HG02763 (cell line): ENCODE measurements at regions not wholly inside any gene's neighbourhood (a gene's known extent, or its start where the extent isn't known, plus 50 kb on each side); places are given as distances from the start of the nearest gene placed in this dataset.

Experiments used
- ATAC-seq: cut with Tn5 transposase; IDR thresholded peaks from one replicate; pipeline ENCODE4 v1.9.1; 2021; ENCODE audit warnings: mild to moderate bottlenecking, moderate library complexity; ENCODE audit not compliant: unreplicated experiment

GRCh38 chr12:115407723-115408122 lies 723.7 kb upstream of the TBX3 start:
- ATAC-seq, result no peak

DNA sequence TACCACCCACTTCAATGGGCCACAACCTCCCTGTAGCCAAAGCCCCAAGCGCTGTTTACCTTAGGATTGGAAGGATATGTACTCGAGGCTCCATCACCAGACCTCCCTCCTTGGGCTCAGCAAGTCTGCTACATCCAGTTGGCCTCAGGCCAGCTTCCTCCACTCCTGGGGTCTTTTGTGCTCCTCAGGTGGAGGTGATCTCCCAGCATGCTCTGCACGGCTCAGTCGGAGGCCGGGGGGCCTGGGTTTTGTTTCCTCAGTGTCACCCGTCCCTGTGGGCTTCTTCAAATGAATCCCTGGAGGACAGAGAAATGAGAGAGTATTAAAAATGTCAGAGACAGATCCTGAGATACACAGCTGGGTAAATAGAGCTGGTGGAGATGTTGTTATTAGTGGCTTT lies 723.1 kb upstream of the TBX3 start:
- no peak for ATAC-seq

DNA sequence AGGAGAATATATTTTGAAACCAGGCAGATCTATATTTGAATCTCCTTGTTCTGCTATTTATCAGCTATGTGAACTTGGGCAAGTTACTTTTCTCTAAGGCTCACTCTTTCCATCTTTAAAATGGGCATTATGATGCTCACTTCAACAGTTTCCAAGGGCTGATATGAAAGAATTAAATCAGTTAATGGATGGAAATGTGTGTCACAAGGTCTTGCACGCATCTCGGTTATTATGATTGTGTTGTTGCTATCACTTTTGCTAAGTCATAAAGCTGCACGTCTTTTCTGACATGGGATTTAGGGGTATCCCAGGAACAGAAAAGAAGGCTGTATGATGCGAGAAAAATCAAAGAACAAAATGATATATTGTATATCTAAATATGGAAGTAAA lies 721.5 kb upstream of the TBX3 start:
- no peak for ATAC-seq

- no peak for ATAC-seq
Measured at GRCh38 chr12:115404761-115405470, 720.9 kb upstream of the TBX3 start.

DNA sequence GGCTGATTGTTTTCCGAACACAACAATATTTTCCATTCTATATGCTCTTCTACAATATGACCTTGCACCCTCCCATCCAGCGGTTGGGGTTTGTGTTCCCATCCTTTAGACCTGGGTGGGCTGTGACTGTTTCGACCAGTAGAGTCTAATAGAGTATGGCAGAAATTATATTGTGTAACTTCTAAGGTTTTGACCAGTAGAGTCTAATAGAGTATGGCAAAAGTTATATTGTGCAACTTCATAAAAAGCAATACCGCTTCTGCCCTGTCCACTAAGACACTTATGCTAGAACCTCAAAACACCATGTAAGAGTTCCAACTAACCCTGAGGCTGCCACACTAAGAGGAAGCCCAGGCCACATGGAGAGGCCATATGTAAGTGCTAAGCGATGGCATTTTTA lies 719.7 kb upstream of the TBX3 start:
- ATAC-seq, result no peak

DNA sequence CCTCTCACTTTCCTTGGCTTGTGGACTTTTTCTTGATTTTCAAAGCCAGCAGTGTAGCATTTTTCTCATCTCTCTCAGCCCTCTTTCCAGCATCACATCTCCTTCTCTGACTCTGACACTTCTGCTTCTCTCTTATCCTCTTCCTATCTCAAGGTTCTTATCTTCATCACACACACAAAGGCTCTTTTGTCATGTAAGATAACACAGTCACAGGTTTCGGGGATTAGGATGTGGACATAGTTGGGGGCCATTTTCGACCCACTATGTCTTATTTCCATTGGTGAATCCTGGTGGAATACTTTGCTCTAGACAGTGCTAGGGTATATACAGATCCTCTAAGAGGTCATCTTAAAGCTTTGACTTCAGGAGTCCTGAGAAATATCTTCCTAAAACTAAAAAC lies 719.3 kb upstream of the TBX3 start:
- no peak for ATAC-seq

GRCh38 chr12:115402443-115403180 lies 718.6 kb upstream of the TBX3 start:
- ATAC-seq, result no peak

DNA sequence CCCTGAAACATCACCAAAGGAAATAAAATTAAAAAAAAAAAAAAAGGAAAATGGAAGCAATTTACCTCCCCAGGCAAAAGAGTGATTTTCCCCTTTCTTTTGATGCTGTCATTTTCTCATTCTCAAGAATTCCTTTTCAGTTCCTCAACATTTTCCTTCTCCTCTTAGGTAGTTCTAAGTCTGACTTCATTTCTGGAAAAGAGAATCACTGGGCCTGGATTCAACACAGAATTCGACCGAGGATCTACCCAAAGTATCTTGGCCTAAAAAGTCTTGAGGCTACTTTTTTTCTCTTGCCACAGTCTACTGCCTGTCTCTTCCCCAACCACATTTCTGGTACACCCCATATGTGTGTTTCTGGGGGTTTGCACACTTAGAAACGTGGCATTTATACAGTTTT lies 717.8 kb upstream of the TBX3 start:
- no peak for ATAC-seq

GRCh38 chr12:115400011-115400410 lies 716.0 kb upstream of the TBX3 start:
- no peak for ATAC-seq

DNA sequence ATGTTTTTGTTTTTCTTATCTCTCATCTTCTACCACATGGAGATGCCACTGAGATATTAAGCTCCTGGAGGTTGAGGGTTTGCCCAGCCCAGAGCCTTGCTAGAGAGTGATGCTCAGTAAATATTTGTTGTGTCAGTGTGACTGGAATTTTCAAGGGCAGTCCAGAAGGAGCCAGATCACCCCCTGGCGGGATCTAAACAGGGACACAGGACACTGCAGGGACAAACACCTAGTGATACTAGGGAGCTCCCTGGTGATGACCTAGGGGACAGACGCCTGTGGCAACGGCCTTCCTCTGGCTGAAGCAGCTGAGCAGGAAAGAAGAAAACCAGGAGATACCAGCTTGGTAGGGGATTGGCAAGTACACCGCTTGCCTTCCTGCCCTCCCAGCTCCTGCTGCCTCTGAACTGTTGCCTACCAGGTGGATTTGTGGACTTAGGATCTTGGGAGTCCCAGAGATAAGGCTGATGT lies 714.4 kb upstream of the TBX3 start:
- ATAC-seq, result no peak

DNA sequence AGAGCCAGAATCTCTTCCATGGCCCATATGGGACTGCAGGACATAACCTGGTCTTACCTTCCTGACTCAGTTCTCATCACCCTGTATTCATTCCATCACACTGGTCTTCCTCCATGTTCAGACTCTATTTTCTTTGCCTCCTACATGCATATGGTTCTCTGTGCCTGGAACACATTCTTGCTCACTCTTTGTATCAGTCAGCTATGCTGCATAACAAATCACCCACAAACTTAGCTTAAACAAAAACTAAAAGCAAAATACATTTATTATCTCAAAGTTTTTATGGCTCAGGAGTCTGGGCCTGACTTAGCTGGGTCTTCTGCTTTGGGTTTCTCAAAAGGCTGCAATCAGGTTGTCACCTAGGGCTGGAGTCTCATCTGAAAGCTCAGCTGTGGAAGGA lies 712.6 kb upstream of the TBX3 start:
- no peak for ATAC-seq

DNA sequence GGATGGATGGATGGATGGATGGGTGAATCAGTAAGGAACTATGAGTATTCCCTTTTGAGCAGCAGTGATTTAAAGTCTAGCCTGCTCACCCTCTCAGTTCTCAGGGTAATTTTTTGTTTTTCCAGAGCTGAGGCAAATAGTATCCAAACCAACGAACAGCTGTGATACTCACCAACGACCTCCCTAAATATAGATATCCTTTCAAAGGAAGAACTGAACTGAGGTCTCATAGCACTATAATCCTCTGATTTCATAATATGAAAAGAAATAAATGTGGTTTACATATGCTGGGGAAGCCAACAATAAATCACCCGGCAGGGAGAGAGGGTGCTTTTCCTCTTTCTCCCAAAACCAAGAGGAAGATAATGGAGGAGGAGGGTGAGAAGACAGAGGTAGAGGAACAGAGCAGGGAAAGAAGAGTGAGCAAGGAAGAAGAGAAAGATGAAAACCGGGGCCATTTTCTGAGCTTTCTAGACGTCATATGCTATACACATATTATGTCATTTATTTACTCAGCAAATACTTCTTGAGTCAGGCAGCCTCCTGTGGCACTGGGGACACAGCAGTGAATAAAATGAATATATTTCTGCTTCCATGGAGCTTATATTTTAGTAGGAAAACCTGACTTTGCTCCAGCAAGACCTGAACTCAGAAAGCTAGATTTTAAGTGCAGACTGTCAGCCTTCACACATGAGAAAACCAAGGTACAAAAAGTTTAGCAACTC lies 710.7 kb upstream of the TBX3 start:
- no peak for ATAC-seq

DNA sequence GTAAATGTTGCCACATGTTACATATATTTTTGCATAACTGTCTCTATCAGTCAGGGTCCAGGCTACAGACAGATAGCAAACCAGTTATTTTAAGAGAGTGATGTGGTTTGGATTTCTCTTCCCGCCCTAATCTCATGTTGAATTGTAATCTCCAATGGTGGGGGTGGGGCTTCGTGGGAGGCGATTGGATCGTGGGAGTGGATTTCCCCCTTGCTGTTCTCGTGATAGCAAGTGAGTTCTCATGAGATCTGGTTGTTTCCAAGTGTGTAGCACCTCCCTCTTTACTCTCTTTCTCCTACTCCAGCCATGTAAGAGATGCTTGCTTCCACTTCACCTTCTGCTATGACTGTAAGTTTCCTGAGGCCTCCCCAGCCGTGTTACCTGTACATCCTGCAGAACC lies 704.2 kb upstream of the TBX3 start:
- ATAC-seq, result no peak

- no peak for ATAC-seq
Measured at GRCh38 chr12:115387467-115387901, 703.5 kb upstream of the TBX3 start.

GRCh38 chr12:115386946-115387345 lies 703.0 kb upstream of the TBX3 start:
- no peak for ATAC-seq

GRCh38 chr12:115385141-115385540 lies 701.2 kb upstream of the TBX3 start:
- no peak for ATAC-seq

GRCh38 chr12:115384391-115384790 lies 700.4 kb upstream of the TBX3 start:
- ATAC-seq, result no peak

DNA sequence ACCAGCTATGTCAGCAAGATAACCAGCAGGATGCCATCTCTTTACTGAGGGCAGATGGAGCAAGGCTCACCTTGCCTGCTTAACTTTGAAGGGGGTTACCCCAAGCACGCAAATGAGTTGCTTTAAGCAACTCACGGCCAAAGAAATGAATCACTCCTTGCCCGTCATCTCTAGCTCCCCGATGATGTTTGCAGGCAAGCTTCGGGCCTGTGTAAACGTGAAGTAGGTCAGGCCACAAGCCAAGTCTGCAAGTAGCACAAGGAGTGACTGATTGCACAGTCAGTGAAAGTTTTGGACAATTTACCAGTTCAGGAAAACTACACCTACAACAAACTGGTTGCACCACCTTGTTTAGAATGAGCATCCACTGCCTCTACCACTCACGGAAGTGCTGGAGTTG lies 699.7 kb upstream of the TBX3 start:
- ATAC-seq, result no peak

DNA sequence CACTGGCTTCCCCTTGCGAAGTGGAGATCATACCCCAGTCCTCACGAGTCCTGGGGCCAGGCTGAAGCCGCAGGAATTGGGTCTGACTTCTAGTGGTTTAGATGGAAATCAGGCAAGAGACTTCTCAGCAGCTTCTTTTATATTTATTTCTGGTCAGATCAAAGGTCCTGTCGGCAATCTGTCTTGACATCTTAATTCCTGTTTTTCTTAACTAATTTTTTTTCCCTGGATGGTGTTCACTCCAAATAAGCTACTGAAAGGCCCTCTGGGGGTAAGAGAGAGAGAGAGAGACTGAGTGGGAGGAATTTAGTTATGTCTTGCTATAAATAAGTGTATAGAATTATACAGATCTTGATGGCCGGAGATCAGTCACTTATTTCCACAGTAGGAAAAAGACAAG lies 698.7 kb upstream of the TBX3 start:
- ATAC-seq, result no peak

GRCh38 chr12:115380546-115381120 lies 696.7 kb upstream of the TBX3 start:
- no peak for ATAC-seq

GRCh38 chr12:115378291-115378690 lies 694.3 kb upstream of the TBX3 start:
- ATAC-seq, result no peak
